Choroid plexus epithelial cell (primary cell): ENCODE measurements at regions not wholly inside any gene's neighbourhood (a gene's known extent, or its start where the extent isn't known, plus 50 kb on each side); places are given as distances from the start of the nearest gene placed in this dataset.

Source experiments
- DNase-seq: peaks from one replicate; pipeline ENCODE4 v3.0.0-alpha.2; 2010; ENCODE audit warnings: low read depth
- H3K4me3 ChIP-seq: 2 replicates; pipeline ENCODE4 v1.5.1; 2011; ENCODE audit warnings: low read depth, mild to moderate bottlenecking, control low read depth, low read length, moderate library complexity
- TF ChIP-seq, protein P1 (sequence below): conservative IDR thresholded peaks from 2 replicates; pipeline ENCODE4 v1.5.1; 2011; ENCODE audit warnings: low read depth, mild to moderate bottlenecking, control low read depth, inconsistent platforms, low read length, moderate library complexity

DNA sequence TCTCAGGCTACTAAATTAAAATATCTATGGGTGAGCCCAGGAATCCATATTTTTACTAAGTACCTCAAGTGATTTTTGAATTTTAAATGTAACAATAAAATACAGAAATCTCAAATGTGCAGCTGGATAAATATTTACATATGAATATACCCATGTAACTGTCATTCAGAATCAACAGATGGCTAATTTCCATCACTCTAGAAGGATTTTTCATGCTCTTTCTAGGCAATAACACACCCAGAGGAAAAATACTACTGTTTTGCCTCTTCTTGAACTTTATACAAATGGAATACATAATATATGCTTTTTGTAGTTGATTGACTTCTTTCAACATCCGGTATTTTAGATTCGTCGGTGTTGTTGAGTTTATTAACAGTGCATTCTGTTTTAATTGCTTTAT, 601.3 kb upstream of the NECTIN3 start:
- no peak overlapping the region for H3K4me3 ChIP-seq
- TF ChIP-seq, protein P1, sequence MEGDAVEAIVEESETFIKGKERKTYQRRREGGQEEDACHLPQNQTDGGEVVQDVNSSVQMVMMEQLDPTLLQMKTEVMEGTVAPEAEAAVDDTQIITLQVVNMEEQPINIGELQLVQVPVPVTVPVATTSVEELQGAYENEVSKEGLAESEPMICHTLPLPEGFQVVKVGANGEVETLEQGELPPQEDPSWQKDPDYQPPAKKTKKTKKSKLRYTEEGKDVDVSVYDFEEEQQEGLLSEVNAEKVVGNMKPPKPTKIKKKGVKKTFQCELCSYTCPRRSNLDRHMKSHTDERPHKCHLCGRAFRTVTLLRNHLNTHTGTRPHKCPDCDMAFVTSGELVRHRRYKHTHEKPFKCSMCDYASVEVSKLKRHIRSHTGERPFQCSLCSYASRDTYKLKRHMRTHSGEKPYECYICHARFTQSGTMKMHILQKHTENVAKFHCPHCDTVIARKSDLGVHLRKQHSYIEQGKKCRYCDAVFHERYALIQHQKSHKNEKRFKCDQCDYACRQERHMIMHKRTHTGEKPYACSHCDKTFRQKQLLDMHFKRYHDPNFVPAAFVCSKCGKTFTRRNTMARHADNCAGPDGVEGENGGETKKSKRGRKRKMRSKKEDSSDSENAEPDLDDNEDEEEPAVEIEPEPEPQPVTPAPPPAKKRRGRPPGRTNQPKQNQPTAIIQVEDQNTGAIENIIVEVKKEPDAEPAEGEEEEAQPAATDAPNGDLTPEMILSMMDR: no peak
- DNase-seq: no peak

DNA sequence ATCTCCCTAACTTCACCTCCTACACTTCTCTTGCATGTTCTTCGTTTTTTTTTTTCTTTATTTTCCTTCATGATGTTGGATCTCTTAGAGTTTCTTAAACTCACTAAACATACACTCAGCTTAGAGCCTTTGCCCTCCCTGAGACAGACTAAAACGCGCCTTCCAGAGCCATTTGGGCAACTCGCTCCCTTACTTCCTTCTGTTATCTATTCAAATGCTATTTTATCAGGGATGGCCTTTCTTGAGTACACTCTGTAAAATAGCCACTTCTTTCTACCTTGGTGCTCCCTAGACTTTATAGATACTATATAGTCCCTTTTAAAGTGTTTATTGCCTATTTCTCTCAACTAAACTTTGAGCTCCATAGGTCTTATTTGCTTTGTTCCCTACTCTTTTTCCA, 598.2 kb upstream of the NECTIN3 start:
- TF ChIP-seq, protein P1: no peak
- no peak for DNase-seq
- H3K4me3 ChIP-seq: no peak overlapping the region

DNA sequence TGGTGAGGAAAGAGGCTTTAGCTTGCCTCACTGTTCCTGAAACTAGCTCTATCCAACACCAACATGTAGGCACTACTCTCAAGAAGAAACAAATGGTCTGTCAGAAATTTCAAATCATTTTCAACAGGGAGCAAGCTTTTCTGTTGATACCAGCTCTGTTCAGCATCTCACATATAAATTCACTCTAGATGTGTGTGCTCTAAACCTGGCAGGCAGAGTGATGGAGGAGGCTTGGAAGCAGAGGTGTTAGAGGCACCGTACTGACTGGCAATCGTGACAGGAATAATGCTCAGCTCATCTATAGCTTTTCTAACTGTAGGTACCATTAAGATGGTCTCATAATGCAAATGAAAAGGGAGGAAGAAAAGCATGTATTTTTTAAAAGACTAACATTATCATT, 597.2 kb upstream of the NECTIN3 start:
- no peak for DNase-seq
- TF ChIP-seq, protein P1: no peak
- no peak overlapping the region for H3K4me3 ChIP-seq

DNA sequence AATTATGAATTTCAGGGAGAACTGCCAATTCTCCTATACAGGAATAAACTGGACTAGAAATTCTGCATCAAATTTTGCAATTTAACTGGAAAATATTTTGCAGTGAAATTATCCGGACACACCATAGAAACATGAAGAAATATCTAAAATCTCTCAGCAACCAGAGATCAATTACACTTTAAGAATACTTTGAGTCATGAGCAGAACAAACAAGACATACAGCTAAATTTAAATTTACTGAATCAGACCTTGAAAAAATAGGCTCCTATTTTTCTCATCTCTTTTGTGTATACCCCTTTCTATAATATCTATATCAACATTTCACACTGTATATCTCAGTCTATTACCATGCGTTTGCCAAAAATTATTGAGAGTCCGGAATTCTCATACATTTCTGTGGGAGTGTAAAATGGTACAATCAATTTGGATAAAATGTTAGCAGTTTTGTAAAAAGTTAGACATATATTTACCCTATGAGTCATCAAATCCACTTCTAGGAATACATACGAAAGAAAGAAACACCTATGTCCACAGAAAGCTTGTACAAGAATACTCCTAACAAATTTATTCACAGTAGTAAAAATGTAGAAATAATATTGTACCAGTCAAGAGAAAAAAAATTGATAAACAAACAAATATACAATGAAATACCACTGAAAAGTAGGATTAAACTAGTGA, 593.1 kb upstream of the NECTIN3 start:
- no peak for DNase-seq
- TF ChIP-seq, protein P1: no peak
- no peak overlapping the region for H3K4me3 ChIP-seq

DNA sequence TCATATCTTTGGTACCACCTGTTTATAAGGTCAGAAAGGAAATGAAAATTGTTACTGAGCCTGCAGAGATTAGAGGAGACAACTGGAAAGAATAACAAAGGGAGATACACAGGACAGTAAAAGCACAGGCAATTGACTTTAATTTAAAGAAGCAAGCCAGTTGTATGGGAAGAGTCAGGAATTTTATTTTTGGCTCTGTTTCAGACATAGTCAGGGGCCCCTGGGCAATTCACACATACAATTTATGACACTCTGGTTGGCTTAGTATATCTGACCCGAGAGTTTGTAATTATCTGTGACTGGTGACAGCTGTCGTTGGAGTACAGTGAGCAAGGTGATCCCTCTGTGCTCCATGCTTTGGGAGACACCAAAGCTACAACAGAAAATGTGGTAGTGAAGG, 591.9 kb upstream of the NECTIN3 start:
- H3K4me3 ChIP-seq: no peak overlapping the region
- TF ChIP-seq, protein P1: no peak
- no peak for DNase-seq

DNA sequence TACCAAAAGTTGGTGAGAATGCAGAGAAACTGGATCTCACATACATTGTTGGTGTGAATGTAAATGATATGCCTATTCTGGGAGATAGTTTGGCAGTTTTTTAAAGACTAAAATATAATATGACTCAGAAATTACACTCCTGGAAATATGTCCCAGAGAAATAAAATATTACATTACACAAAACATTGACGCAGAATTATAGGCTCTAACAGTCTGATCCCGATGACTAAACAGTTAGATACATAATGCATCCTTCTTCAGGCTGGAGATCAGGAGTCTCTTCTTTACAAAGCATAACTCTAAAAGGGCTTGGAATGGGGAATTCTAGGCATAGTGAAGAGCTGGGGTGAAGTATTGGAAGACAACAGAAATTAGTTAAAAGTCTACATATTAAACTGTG, 586.2 kb upstream of the NECTIN3 start:
- DNase-seq: no peak
- H3K4me3 ChIP-seq: no peak overlapping the region

DNA sequence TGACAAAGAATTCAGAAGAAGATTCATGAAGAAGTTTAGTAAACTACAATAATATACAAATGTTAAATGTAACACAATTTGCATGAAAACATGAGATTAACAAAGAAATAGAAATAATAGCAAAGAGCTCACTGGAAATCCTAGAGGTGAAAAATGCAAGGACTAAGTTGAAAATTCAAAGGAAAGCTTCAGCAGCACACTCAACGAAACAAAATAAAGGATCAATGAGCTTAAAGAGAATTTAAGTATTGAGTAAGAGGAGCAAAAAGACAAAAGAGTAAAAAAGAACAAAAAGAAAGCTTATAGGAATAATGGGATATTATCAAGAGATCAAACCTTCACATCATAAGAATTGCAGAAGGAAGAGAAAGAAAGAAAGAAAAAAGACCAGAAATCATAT, 583.8 kb upstream of the NECTIN3 start:
- no peak overlapping the region for H3K4me3 ChIP-seq
- TF ChIP-seq, protein P1: no peak
- DNase-seq: peak; percentile 7

More for the DNA sequence above, 586.2 kb upstream of the NECTIN3 start:
- TF ChIP-seq, protein P1: no peak
